Stimulated activated CD4-positive, alpha-beta T cell treated with anti-CD3 and anti-CD28 coated beads, Interleukin-1b, Interleukin-23, amount 100 ng/mL, for 4 hours (primary cell): ENCODE measurements at regions not wholly inside any gene's neighbourhood (a gene's known extent, or its start where the extent isn't known, plus 50 kb on each side); places are given as distances from the start of the nearest gene placed in this dataset.
"Not testable (repeated sequence)": the region's sequence is repeated elsewhere in the genome, so short reads cannot be mapped to it uniquely, and the experiment has no call there.

Experiments used
- DNase-seq, 2 donors: peaks; one replicate each; pipeline ENCODE4 v3.0.0-alpha.2; 2020; ENCODE audit warnings: low read depth in 2 of 2

GRCh38 chr2:192978395-192978794, 783.7 kb upstream of the TMEFF2 start:
- no peak for DNase-seq

DNA sequence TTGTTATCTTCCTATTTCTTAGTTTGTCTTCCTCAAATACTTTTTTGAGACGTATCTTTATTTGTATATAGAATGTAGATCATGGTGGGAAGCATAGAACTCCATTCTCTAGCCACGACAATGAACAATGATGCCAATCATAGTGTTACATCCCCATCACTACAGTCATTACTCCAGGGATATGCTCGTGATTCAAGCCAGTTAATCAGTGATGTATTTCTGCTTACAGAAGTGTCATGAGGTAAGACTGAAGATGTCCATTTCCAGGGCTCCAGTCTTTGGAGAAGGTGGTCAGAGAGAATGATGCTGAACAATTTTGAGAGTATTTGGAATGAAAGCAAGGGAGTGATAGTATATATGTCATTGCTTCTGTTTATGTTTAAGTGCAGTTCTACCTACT, 777.2 kb upstream of the TMEFF2 start:
- DNase-seq = no peak

DNA sequence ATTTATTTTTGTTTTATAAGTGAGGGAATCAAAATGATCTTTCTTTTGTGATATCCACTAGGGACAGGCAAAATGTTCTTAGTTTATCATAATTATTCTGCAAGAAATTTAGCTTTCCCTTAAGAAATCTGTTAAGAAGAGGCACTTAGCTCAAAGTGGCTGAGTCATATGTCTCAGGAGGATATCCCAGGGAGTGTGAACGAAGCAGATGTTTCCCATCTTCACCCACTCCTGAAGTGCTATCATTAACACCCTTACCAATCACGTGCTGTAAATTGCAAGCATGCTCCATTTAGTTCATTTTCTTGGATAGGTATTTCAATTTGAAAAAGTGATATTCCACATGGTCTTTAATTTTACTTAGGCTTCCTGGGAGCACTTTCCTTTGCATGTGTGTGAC, 774.3 kb upstream of the TMEFF2 start:
- DNase-seq = no peak

- DNase-seq = no peak
Observed at GRCh38 chr2:192960945-192961344, 766.2 kb upstream of the TMEFF2 start.

- not testable (repeated sequence) for DNase-seq
Observed at GRCh38 chr2:192958615-192959014, 763.9 kb upstream of the TMEFF2 start.

- no peak for DNase-seq
Observed at GRCh38 chr2:192957425-192957824, 762.7 kb upstream of the TMEFF2 start.

- DNase-seq = no peak
Observed at GRCh38 chr2:192953116-192953515, 758.4 kb upstream of the TMEFF2 start.

DNA sequence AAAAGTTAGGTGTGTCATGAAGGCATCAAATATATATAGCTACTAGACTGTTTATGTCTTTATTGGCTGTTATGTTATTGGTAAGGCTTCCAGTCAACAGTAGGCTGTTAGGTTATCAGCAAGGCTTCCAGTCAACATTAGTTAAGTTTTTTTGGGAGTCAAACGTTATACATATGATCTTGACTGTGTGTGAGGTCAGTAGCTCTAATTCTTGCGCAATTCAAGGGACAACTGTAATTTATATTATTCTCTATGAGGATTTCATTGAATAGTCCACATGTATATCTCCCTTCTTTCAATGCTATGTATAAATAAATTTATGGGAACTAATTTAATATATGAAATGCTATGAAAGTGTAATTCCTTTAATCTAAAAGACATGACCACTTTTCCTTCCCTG, 757.5 kb upstream of the TMEFF2 start:
- no peak for DNase-seq

DNA sequence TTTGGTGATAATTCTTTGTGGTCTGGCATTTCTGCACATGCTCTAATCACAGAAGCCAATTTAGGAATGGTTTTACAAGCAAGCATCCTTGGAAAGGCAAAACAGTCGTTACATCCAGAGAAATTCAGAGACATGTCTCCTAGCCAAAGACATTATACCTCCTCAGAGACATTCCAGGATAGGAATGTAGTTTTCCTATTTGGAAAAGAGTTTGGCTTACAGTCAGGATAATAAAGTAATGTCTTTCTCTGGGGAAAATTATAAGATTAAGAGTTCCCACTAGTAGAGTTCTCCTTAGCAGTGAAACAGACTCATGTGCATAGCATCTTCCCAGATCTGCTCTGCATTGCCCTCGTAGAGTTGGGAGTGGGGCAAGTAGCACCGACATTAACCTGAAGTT, 753.6 kb upstream of the TMEFF2 start:
- no peak for DNase-seq

DNA sequence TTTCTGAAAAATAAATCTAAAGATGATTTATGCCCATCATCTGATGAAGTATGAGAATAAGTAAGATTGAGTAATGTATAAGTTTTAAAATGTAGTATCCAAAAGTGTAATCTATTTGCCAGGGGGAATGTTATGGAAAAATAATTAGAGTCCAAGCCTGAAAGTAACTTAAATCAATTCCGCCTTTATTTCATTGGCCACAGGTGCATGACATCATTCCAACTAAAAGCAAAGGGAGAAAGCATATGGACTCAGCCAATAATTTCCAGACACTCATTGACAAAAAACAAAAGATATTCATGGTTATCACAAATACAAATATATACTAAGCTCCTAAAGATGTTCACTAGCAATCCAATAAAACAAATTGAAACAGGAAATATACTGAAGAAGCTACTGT, 752.6 kb upstream of the TMEFF2 start:
- DNase-seq = no peak

DNA sequence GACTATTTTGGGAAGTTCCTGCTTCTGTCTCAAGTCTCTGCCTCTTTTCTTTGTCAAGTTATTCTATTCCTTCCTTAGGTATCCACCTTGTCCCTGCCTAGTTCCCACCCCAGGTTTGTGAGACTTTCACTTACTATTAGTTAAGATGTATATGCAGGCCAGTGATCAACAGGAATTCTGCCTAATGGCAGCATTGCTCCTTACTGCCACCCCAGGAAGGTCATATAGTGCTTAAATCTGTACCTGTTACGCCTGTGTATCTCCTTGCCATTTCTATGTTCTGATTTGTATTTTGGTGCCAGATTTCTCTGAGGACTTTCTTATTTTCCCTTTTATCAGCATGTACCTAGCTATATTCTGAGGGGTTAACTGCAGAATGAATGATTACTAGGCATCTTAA, 746.0 kb upstream of the TMEFF2 start:
- no peak for DNase-seq

DNA sequence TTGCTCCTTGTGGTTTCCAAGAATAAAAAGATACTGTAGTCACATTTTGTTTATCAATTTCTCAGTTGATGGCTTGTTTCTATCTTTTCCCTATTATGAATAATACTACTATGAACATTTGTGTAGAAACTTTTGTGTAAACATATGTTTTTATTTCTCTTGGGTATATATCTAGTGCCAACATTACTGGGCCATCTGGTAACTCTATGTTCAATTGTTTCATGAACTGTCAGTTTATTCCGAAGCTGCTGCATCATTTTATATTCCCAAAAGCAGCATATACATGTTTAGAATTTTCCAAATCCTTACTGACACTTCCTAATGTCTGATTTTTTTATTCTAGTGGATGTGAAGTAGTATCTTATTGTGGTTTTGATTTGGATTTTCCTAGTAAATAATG, 737.6 kb upstream of the TMEFF2 start:
- no peak for DNase-seq

DNA sequence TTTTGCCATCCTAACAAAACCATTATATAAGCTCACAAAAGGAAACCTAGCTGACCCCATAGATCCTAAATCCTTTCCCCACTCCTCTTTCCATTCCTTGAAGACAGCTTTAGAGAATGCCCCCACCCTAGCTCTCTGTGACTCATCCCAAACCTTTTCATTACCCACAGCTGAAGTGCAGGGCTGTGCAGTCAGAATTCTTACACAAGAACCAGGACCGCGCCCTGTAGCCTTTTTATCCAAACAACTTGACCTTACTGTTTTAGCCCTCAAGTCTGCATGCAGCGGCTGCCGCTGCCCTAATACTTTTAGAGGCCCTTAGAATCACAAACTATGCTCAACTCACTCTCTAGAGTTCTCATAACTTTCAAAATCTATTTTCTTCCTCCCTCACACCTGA, 726.9 kb upstream of the TMEFF2 start:
- not testable (repeated sequence) for DNase-seq

- no peak for DNase-seq
Observed at GRCh38 chr2:192901446-192901845, 706.7 kb upstream of the TMEFF2 start.

- no peak for DNase-seq
Observed at GRCh38 chr2:192899466-192899865, 704.7 kb upstream of the TMEFF2 start.

DNA sequence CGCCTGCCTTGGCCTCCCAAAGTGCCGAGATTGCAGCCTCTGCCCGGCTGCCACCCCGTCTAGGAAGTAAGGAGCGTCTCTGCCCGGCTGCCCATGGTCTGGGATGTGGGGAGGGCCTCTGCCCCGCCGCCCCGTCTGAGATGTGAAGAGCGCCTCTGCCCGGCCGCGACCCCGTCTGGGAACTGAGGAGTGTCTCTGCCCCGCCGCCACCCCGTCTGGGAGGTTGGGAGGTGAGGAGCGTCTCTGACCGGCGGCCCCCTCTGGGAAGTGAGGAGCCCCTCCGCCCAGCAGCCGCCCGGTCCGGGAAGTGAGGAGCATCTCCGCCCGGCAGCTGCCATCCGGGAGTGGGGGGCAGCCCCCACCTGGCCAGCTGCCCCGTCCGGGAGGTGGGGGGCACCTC, 699.2 kb upstream of the TMEFF2 start:
- not testable (repeated sequence) for DNase-seq

DNA sequence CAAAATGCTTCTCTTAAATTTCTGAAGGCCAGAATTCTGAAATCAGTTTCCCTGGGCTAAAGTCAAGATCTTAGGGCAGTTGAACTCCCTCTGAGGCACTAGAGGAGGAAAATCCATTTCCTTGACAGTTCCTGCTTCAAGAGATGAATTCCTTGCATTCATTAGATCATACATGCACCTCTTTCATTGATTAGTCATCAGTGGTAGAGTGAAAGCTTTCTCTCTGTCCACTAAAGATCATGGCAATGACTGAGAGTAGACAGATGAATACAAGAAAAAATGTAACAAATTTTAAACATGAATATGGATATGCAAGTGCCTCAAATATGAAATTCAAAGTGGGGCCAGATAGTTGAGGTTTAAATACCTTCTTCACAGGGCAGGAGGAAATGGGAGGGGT, 693.4 kb upstream of the TMEFF2 start:
- DNase-seq = no peak

GRCh38 chr2:192887337-192887736, 692.6 kb upstream of the TMEFF2 start:
- DNase-seq = no peak

GRCh38 chr2:192886636-192887035, 691.9 kb upstream of the TMEFF2 start:
- DNase-seq = no peak

GRCh38 chr2:192885569-192886160, 690.9 kb upstream of the TMEFF2 start:
- no peak for DNase-seq

GRCh38 chr2:192877159-192877558, 682.4 kb upstream of the TMEFF2 start:
- no peak for DNase-seq

DNA sequence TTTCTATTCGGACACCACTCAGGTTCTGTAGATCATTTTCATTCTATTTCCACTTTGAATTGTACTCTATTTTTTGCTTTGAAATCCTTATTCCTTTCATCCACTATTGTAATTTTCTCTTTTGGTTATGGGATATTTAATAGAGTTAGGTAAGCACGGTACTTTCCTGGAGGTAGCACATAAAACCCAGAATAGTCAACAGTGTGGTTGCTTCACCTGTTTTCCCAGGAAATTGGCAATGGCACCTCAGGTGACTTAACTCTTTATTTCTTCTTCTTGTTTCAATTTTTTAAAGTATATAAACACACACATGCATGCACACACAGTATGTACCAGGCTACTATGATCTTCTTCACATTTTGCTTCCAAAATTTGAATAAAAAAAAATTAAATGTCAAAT, 682.0 kb upstream of the TMEFF2 start:
- DNase-seq = no peak

GRCh38 chr2:192854706-192855105, 660.0 kb upstream of the TMEFF2 start:
- no peak for DNase-seq

- DNase-seq = no peak
Observed at GRCh38 chr2:192854031-192854430, 659.3 kb upstream of the TMEFF2 start.

DNA sequence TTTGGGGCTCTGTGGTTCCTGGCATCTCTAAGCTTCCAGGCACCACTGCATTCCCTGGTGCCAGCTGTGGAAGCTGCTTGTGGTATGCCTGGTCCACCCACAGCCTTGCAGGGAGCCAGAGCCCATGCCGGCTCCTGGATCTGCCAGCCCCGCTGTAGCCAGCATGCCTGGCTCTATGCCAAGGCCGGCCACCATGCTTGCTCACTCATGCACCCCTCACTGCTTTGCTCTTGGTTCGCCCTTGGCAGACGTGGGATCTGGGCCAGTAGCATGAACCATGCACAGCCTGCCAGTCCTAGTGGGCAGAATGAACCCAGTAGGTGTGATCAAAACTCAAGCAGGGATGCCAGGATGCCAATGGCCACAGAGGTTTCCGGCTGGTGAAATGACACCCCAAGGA, 634.2 kb upstream of the TMEFF2 start:
- no peak for DNase-seq
